ENCODE measurements at regions not wholly inside any gene's neighbourhood (a gene's known extent, or its start where the extent isn't known, plus 50 kb on each side); places are given as distances from the start of the nearest gene placed in this dataset.
"Not testable (repeated sequence)": the region's sequence is repeated elsewhere in the genome, so short reads cannot be mapped to it uniquely, and the experiment has no call there.

DNA sequence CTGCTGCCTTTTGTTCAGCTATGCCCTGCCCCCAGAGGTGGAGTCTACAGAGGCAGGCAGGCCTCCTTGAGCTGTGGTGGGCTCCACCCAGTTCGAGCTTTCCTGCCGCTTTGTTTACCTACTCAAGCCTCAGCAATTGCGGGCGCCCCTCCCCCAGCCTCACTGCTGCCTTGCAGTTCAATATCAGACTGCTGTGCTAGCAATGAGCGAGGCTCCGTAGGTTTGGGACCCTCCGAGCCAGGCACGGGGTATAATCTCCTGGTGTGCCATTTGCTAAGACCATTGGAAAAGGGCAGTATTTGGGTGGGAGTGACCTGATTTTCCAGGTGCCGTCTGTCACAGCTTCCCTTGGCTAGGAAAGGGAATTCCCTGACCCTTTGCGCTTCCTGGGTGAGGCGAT is 51.9 kb downstream of the DIPK2A start:
- not testable (repeated sequence) for DNase-seq

DNA sequence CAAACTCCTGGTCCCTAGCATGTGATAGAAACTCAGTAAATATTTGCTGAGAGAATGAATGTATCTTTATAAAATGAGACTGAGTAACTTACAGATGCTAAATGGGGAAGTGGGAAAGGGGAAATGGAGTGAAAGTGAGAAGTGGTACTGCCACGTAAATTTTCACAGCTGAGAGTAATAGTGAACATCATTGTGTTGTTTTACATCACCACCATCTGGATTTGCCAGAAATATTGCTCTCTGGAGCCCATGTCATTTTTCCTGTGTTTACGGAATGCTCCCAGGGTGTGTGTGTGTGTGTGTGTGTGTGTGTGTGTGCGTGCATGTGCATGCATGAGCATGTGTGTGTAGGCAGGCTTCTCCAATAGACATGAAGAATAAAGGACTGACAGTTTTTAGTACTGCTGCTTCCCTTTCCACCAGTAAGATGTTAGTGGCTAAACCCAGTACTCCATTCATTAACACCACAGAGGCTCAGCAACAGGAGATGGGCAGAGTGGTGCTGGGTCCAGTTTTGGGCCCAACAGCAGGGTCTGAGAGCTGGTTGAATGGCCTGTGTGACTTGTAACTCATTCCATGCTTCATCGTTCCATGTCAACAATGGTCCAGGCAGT is 57.3 kb downstream of the DIPK2A start:
- DNase-seq, result peak; percentile 1 to 10

DNA sequence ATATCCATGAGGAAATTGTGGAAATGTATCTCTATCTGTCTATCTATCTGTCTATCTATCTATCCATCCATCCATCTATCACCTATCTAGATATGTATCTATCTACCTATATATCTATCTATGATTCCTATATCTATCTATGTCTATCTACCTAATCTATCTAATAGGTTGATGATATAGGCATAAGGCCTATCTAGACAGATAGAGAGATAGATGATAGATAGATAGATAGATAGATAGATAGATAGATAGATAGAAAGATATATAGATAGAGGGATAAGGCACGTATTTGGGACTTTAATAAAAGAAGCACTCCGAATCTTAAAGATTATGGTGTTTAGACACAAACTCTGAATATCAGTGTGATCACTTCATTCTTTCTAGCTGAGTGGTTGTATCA is 58.1 kb downstream of the DIPK2A start:
- DNase-seq, result no peak

- DNase-seq, result no peak
Measured at GRCh38 chr3:144031938-144032337, 60.3 kb downstream of the DIPK2A start.

- peak in 1 of 2 donors; percentile 4 for DNase-seq
Measured at GRCh38 chr3:144032531-144033239, 61.1 kb downstream of the DIPK2A start.

GRCh38 chr3:144033240-144033589 is 61.6 kb downstream of the DIPK2A start:
- no peak for DNase-seq

- no peak for DNase-seq
Measured at GRCh38 chr3:144033863-144034262, 62.2 kb downstream of the DIPK2A start.

- no peak for DNase-seq
Measured at GRCh38 chr3:144034715-144035290, 63.2 kb downstream of the DIPK2A start.

DNA sequence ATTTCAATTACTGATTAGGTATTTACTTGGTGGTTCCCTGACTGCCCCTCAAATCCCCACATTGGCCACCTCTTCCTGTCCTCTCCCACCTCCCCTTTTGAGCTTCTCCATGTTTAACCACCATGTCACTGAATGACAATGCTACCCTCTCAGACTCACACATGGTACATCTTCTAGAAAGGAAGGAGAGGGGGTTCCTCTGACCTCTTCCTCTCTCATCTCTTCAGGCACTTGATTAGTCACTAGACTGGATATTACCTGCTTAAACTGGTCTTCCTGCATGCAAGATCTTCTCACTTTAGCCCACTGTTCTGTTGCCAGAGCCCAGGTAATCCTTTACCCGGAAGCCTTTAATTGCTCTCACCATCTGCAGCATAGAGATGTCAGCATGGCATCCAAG is 64.9 kb downstream of the DIPK2A start:
- DNase-seq, result no peak

GRCh38 chr3:144039661-144040060 is 68.0 kb downstream of the DIPK2A start:
- no peak for DNase-seq

DNA sequence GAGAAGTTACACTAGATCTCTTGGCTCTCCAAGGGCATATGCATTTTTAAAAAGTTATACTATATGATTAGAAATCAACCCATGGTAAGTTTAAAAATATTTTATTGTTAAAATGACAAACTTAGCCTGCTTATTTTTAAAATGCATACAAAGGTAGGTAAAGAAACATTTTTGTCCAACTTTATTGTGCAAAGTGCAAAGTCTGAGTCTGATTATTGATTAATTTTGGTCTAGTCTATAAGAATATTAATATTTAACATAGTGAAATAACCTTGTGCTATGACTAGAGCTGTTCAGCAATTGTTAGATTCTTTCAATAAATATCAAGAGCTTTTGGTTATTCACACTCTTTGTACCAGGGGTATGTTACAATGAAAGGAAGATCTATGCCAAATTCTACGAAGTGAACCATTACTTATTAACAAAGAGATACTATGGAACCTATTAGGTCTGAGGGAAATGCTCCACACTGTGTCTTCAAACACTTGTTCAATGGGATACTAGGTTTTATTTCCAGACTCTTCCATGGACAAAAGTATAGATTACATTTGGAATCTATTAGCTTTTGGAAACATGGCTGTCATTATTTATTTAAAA is 70.4 kb downstream of the DIPK2A start:
- DNase-seq, result no peak

DNA sequence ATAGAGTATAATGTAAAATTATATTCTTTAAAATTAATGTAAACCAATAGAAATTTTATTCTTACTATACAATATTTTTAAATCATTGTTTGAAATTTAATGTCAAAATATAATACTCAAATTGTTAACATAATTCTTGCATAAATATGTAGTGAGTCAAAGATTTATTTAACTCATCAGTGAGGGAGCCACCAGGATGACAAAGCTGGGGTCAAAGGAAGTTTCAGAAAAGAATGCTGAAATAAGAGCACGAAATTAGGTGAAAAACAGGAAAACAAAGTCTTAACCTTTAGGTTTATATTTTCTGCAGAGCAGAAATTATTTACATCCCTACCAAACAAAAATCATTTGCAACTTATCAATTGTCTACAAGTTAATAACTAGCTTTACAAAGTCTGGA is 74.1 kb downstream of the DIPK2A start:
- no peak for DNase-seq

DNA sequence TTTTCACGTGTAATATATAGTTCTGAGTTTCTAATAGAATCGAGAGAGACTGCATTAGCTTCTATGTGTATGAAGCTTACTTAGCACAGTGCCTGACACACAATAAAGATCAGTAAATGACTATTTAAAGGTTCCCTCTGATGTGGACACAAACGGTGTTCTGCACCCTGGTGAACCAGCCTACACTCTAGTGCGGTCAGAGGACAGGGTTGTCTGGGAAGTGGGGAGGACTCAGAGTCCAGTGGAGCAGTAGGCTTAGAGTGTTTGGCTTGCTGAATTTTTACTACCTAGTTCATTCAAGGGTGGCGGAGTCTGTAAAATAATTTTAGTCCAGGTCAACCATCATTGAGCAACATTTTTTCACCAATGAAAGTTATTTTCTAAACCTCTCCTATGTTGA is 77.8 kb downstream of the DIPK2A start:
- DNase-seq, result no peak

DNA sequence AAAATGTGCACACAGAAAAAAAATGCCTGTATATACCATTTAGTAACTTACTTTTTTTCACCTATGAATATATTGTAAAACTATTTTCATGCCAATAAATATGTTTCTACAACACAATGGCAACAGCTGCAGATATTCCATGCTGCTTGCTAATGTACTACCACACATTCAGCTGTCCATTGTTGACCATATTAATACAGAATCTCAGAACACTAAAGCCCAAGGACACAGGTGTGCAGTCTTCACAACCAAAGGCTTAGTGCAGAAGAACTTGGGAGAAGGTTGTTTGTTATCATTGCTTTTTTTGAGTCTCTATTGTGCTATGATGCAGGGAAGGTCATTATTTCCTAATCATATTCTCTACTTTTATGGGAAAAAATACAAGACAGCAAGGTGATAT is 79.6 kb downstream of the DIPK2A start:
- no peak for DNase-seq

GRCh38 chr3:144052275-144052674 is 80.7 kb downstream of the DIPK2A start:
- DNase-seq, result no peak

DNA sequence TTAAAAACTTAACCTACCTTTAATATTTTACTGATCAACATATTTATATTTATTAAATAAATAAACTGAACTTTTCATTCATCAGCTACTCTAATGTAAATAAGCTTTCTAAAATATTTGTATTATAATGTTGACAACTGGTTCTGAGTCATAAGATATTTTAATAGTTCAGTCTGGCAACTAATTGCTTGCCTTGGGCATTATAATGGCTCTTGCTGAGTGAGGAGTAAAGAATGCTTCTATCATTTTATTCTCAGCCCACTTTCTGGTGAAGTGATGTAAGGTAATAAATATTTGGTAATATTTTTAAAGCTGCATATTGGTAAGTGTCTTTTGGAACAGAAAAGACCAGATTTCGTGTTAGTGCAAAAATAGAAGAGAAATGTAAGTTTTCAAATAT is 81.5 kb downstream of the DIPK2A start:
- DNase-seq, result no peak

DNA sequence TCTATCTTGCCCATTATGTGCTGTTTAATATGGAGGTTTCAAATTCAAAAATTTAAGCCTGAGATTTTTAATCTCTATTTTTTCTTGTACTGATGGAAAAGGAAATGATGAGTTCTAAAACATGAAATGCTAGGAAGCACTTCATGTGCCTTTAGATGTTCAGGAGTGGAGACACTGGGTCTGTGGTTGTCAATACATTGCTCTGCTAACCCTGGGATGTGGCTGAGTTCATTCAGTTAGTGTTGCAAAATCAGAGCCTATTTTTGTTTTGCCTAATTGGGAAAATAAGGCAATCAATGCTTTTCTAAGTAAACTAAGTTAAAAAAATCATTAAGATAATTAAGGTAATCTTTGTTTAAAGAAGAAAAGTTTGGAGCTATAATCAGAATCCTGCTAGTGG is 83.1 kb downstream of the DIPK2A start:
- no peak for DNase-seq

DNA sequence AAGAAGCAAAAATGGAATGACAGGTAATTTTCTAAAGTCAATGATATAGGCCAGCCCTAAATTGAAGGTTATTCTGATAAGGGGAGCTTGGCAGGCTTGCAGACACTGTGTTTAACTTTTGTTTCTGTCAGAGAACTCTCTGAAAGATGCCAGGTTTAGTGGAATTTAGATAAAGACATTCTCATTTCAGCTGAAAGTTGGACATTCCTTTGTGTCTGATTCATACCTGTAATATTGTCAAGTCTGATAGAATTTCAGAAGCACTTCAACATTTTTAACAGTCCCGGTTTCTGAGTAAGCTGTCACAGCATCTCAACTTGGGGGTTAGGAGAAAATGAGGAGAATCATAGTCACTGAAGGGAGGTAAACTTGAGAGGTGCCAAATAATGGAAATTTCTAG is 84.0 kb downstream of the DIPK2A start:
- DNase-seq, result no peak

DNA sequence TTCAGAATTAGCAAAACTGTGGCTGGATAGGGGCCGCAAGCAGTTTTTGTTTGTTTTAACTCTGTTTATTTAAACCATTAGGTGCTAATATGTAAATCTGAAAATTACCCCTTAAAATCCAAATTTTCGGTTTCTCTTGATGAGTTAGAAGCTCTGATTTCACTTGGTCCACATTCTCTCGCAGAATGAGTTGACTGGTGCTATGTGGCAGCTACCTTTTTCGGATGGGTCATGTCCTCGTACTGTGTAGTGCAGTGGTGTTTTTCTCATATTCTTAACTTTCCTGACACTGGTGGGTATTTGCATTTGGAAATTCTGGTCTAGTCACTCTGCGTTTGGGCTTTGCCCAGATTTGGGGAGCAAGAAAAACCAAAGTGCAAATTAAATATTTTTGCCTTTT is 87.1 kb downstream of the DIPK2A start:
- no peak for DNase-seq

DNA sequence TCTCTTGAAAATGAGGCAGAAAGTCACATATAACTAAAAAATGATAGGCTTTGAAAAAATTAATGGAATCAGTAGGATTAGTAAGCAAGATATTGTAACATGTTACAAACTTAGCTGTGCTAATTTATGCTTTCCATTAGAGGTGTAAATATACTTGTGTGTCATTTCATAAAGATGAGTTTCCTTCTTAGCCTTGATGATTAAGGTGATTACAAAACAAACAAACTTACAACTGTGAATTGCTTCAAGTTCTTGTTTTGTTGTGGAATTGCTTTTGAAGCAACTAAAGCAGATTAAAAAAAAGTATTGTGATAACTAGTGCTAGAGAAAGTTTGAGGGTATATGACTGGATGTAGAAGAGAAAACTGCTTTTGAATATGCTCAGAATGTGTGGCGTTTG is 87.9 kb downstream of the DIPK2A start:
- DNase-seq, result no peak

DNA sequence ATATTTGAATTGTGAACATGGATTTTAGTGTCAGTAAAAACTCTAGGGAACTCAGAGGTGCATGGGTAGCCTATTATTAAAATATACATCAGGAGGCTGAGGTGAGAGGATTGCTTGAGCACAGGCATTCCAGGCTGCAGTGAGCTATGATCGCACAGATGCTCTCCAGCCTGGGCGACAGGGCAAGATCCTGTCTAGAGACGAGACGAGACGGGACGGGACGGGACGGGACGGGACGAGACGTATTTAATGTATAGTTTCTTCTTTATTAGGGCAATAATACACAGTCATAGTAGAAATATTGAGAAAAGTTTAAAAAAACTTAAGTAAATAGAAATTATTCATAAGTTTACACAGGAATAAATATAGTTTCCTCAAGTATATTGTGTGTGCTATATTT is 89.3 kb downstream of the DIPK2A start:
- DNase-seq, result no peak

DNA sequence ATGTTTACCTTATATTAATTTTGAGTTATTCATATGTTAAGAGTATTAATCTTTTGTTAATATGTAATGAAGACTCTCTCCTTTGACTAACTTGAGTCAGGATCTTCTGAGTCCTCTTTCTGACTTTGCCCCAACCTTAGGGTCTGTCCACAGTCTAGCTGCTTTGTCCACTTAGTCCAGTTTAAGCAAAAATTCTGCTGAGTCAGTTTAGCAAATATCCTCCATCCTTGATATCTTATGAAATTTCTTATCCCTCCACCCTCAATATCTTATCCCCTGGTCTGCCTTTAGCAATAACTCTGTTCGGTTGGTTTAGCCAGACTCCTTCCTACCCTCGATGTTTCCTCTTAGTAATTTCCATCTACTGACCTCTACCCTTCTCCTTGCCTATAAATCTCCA is 91.7 kb downstream of the DIPK2A start:
- DNase-seq, result no peak

- no peak for DNase-seq
Measured at GRCh38 chr3:144067059-144067458, 95.4 kb downstream of the DIPK2A start.

- DNase-seq, result no peak
Measured at GRCh38 chr3:144073698-144074097, 102.1 kb downstream of the DIPK2A start.
